ENCODE measurements at regions not wholly inside any gene's neighbourhood (a gene's known extent, or its start where the extent isn't known, plus 50 kb on each side); places are given as distances from the start of the nearest gene placed in this dataset.

GRCh38 chr1:55348356-55348755 lies 133.2 kb upstream of the USP24 start:
- TF ChIP-seq EZH2phosphoT487 (IDR thresholded peaks at IDR 0.05) (no peak), CTCF (IDR thresholded peaks at IDR 0.05) (no peak)

All from neural progenitor cell (in vitro differentiated cells).